IPS DF 6.9 (cell line): ENCODE measurements at regions not wholly inside any gene's neighbourhood (a gene's known extent, or its start where the extent isn't known, plus 50 kb on each side); places are given as distances from the start of the nearest gene placed in this dataset.

Experiments
- DNase-seq: peaks from one replicate; pipeline ENCODE4 v3.0.0-alpha.2; 2013; ENCODE audit warnings: low read depth, low spot score
- H3K27ac ChIP-seq: one replicate; pipeline ENCODE4 v1.5.1; 2013; ENCODE audit warnings: low read length, control low read depth
- H3K27me3 ChIP-seq: 2 replicates; pipeline ENCODE4 v1.6.1; 2013; ENCODE audit warnings: mild to moderate bottlenecking, low read length; ENCODE audit not compliant: control insufficient read depth, insufficient read depth
- H3K36me3 ChIP-seq: 2 replicates; pipeline ENCODE4 v1.6.1; 2013; ENCODE audit warnings: low read length; ENCODE audit not compliant: control insufficient read depth, insufficient read depth
- H3K4me1 ChIP-seq: 2 replicates; pipeline ENCODE4 v1.6.1; 2013; ENCODE audit warnings: low read length; ENCODE audit not compliant: control insufficient read depth, insufficient read depth
- H3K4me3 ChIP-seq: 2 replicates; pipeline ENCODE4 v1.5.1; 2013; ENCODE audit warnings: mild to moderate bottlenecking, low read length
- H3K9me3 ChIP-seq: 2 replicates; pipeline ENCODE4 v1.6.1; 2013; ENCODE audit warnings: low read length, inconsistent platforms; ENCODE audit not compliant: control insufficient read depth, insufficient read depth
- WGBS: extraction: QIAGEN DNeasy Blood & Tissue Kit; methylation state at CpG from one replicate; pipeline ENCODE4 v1.1.7; 2013; ENCODE audit warnings: mixed read lengths, missing lambda C conversion rate; ENCODE audit not compliant: insufficient read length, insufficient coverage; 5-methylcytosine and 5-hydroxymethylcytosine counted together

- Histone ChIP-seq H3K4me1 (no peaks in the 10 kb centered on the region), H3K9me3 (no peaks in the 10 kb centered on the region), H3K4me3 (no peak overlapping the region), H3K27me3 (no peaks in the 10 kb centered on the region), H3K36me3 (no peaks in the 10 kb centered on the region), H3K27ac (no peak overlapping the region)
- WGBS: no CpG with 5 or more reads among the region's 1 CpG
- DNase-seq: no peak
Observed at GRCh38 chr5:118258223-118258622, 730.1 kb downstream of the DTWD2 start.

- no peaks in the 10 kb centered on the region for H3K27me3 ChIP-seq
- no peaks in the 10 kb centered on the region for H3K9me3 ChIP-seq
- no peaks in the 10 kb centered on the region for H3K36me3 ChIP-seq
- no peak for DNase-seq
- no peak overlapping the region for H3K27ac ChIP-seq
- no peak overlapping the region for H3K4me3 ChIP-seq
- H3K4me1 ChIP-seq: no peaks in the 10 kb centered on the region
Observed at GRCh38 chr5:118257066-118257465, 731.3 kb downstream of the DTWD2 start.

GRCh38 chr5:118253225-118254061, 734.9 kb downstream of the DTWD2 start:
- Histone ChIP-seq H3K4me3 (no peak overlapping the region), H3K36me3 (no peaks in the 10 kb centered on the region), H3K27ac (no peak overlapping the region), H3K4me1 (no peaks in the 10 kb centered on the region), H3K27me3 (no peaks in the 10 kb centered on the region), H3K9me3 (no peaks in the 10 kb centered on the region)
- no peak for DNase-seq
- WGBS: no CpG with 5 or more reads among the region's 2 CpGs

GRCh38 chr5:118249386-118249785, 739.0 kb downstream of the DTWD2 start:
- H3K27me3 ChIP-seq: no peaks in the 10 kb centered on the region
- WGBS: no CpG with 5 or more reads among the region's 2 CpGs
- no peak overlapping the region for H3K4me3 ChIP-seq
- no peak overlapping the region for H3K27ac ChIP-seq
- no peaks in the 10 kb centered on the region for H3K36me3 ChIP-seq
- no peaks in the 10 kb centered on the region for H3K9me3 ChIP-seq
- H3K4me1 ChIP-seq: peaks cover 1% of the 10 kb centered on the region; the same call in 1 of the 2 replicates
- DNase-seq: no peak

DNA sequence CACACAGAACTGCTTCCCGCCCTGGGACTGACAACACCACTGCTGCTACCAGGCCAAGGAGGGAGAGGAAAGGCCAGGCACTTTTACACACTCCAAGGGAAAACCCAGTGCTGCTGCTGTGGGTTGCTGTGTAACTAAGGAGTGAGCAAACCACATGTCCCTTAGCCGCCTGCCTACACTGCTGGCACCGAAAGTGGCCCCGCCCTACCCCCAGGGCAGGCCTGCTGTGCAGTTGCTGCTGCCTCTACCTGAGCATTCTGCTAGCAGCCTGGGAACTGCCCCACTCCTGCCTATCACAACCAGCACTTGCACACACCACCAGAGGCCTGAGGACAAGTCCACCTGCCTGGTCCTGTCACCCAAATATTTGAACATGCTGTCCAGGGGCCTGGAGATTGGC, 740.9 kb downstream of the DTWD2 start:
- WGBS: no CpG with 5 or more reads among the region's 4 CpGs
- no peak overlapping the region for H3K27ac ChIP-seq
- H3K4me1 ChIP-seq: peaks cover 1% of the 10 kb centered on the region; the same call in 1 of the 2 replicates
- H3K9me3 ChIP-seq: no peaks in the 10 kb centered on the region
- no peaks in the 10 kb centered on the region for H3K36me3 ChIP-seq
- H3K4me3 ChIP-seq: no peak overlapping the region
- DNase-seq: no peak
- no peaks in the 10 kb centered on the region for H3K27me3 ChIP-seq

- peaks cover 1% of the 10 kb centered on the region; the same call in 1 of the 2 replicates for H3K4me1 ChIP-seq
- DNase-seq: no peak
- H3K27me3 ChIP-seq: no peaks in the 10 kb centered on the region
- H3K36me3 ChIP-seq: no peaks in the 10 kb centered on the region
- no peak overlapping the region for H3K27ac ChIP-seq
- WGBS: 100% methylated on average over 1 of the region's 2 CpGs
- H3K9me3 ChIP-seq: no peaks in the 10 kb centered on the region
- no peak overlapping the region for H3K4me3 ChIP-seq
Observed at GRCh38 chr5:118243613-118244012, 744.7 kb downstream of the DTWD2 start.

- no peaks in the 10 kb centered on the region for H3K36me3 ChIP-seq
- H3K27ac ChIP-seq: no peak overlapping the region
- H3K4me3 ChIP-seq: no peak overlapping the region
- no peaks in the 10 kb centered on the region for H3K9me3 ChIP-seq
- H3K27me3 ChIP-seq: no peaks in the 10 kb centered on the region
- H3K4me1 ChIP-seq: peaks cover 1% of the 10 kb centered on the region; the same call in 1 of the 2 replicates
- DNase-seq: no peak
Observed at GRCh38 chr5:118243068-118243467, 745.3 kb downstream of the DTWD2 start.

DNA sequence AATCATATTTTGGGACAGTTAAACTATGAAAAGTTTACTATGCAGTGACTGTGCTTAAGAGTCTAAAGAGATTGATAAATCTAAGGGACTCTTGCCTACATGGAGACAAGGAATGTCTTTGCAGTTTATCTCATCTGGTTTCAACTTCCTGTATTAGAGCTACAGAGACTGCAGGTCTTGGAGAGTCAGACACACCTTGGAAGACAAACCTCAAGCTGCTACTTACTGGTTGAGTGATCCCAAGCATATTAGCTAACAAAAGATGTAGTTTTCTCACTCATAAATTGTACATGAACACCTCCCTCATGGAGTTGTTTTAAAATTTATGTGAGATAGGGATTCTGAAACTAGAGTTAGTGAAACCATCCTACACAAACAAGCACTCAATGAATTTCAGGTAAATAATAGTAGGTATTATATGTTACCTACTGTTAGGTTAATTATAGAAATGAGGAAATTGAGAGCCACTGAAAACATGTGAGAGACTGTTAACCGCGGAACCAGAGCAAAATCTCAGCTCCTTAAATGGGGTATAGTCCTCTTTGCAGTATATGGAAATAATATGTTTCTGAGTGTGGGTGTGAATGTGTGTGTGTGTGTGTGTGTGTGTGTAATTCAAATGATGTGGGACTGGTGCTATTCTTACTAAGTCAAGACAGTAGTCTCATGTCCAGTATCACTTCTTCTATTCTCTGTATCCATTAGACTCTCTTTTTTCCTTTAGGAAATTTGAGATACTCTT, 752.1 kb downstream of the DTWD2 start:
- H3K4me3 ChIP-seq: no peak overlapping the region
- no peak overlapping the region for H3K27ac ChIP-seq
- no peaks in the 10 kb centered on the region for H3K4me1 ChIP-seq
- DNase-seq: no peak
- no peaks in the 10 kb centered on the region for H3K9me3 ChIP-seq
- no CpG with 5 or more reads among the region's 2 CpGs for WGBS
- H3K27me3 ChIP-seq: no peaks in the 10 kb centered on the region
- no peaks in the 10 kb centered on the region for H3K36me3 ChIP-seq

DNA sequence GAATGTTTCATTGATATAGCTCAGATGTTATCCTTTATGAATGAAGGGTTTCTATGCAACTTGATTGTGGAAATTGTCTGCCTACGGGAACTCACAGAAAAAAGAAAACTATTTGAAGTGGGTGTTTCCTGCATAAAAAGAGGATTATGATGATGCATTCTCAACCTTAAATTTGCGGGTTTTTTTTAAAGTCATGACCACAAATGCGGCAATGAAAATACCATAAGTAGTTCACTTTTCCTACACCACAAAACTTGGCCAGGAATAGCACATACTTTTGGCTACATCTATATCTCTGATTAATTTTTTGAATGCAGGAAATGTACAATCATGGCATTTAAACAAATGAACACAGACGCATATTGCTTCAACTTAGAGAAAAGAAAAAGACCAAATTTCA, 754.7 kb downstream of the DTWD2 start:
- no peak for DNase-seq
- Histone ChIP-seq H3K4me1 (no peaks in the 10 kb centered on the region), H3K27ac (no peak overlapping the region), H3K27me3 (no peaks in the 10 kb centered on the region), H3K4me3 (no peak overlapping the region), H3K9me3 (no peaks in the 10 kb centered on the region), H3K36me3 (no peaks in the 10 kb centered on the region)
- no CpG with 5 or more reads among the region's 4 CpGs for WGBS

DNA sequence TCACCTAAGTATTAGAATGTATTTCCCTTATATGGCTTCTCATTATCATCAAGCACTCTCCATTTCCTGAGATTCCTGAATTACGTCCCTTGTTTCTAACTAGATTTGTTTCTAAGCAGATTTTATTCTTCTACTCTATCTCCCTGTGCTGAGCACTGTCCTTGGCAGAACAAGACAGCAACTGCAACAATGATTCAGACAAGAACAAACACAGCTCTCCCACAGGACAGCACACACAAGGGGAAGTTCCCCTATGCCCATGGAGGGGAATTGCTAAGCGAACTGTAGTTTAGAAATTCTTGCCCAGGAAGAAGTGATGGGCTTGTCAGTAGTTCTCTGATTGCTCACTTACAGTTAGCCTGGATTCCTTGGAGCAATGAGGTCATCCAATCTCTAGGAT, 759.9 kb downstream of the DTWD2 start:
- H3K9me3 ChIP-seq: no peaks in the 10 kb centered on the region

More for the DNA sequence above, 759.9 kb downstream of the DTWD2 start:
- Histone ChIP-seq H3K36me3 (no peaks in the 10 kb centered on the region), H3K27me3 (no peaks in the 10 kb centered on the region), H3K4me1 (no peaks in the 10 kb centered on the region), H3K4me3 (no peak overlapping the region), H3K27ac (no peak overlapping the region)
- no peak for DNase-seq
- no CpG with 5 or more reads among the region's 2 CpGs for WGBS
